Medulla oblongata (tissue), 1 donor: ENCODE measurements at regions not wholly inside any gene's neighbourhood (a gene's known extent, or its start where the extent isn't known, plus 50 kb on each side); places are given as distances from the start of the nearest gene placed in this dataset.
"Not testable (repeated sequence)": the region's sequence is repeated elsewhere in the genome, so short reads cannot be mapped to it uniquely, and the experiment has no call there.

Source experiments
- DNase-seq: peaks from one replicate; pipeline ENCODE4 v3.0.0-alpha.2; 2015; ENCODE audit errors: extremely low spot score

- not testable (repeated sequence) for DNase-seq
Observed at GRCh38 chr16:29220647-29221191, 185.8 kb downstream of the NPIPB11 start.

- not testable (repeated sequence) for DNase-seq
Observed at GRCh38 chr16:29219966-29220646, 186.4 kb downstream of the NPIPB11 start.

- DNase-seq = not testable (repeated sequence)
Observed at GRCh38 chr16:29219562-29219961, 186.9 kb downstream of the NPIPB11 start.

DNA sequence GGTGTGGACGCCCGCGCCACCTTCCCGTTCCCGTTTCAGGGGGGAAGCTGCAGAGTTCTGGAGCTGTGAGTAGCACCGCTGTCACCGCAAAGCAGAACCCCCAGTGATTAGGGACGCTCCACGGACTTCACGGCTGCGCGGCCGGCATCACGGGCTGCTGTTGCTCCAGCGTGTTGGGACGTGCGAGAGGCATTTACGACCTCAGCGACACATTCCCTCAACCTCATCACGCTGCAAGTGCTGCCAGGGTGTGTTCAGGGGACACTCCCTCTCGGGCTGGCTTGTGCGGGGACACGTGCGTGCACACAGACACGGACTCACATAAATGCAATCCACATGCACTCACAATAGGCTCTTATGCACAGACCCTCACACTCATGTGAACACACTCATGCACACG is 187.9 kb downstream of the NPIPB11 start:
- DNase-seq = not testable (repeated sequence)

- DNase-seq = not testable (repeated sequence)
Observed at GRCh38 chr16:29218171-29218570, 188.3 kb downstream of the NPIPB11 start.

DNA sequence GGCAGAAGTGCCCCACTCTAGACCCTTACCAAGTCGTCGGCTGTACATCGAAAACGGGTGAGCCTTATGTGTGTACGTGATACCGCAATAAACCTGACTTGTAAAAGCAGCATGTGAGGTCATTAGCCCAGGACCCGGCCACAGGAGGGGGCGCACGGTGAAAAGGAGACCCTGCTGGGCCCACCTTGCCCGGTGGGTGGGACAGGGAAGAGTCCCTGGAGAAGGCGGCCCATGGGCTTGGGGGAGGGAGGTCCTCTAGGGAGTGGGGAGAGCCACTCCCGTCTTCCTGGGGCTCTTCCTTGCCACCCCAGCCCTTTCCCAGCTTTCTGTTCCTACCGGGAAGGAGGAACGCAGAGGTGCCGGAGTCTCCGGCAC is 188.8 kb downstream of the NPIPB11 start:
- not testable (repeated sequence) for DNase-seq

- not testable (repeated sequence) for DNase-seq
Observed at GRCh38 chr16:29217104-29217751, 189.3 kb downstream of the NPIPB11 start.

GRCh38 chr16:29213770-29214169 is 192.7 kb downstream of the NPIPB11 start:
- DNase-seq = not testable (repeated sequence)

GRCh38 chr16:29213251-29213650 is 193.3 kb downstream of the NPIPB11 start:
- DNase-seq = not testable (repeated sequence)

- not testable (repeated sequence) for DNase-seq
Observed at GRCh38 chr16:29212084-29213027, 194.2 kb downstream of the NPIPB11 start.

GRCh38 chr16:29211456-29211855 is 195.1 kb downstream of the NPIPB11 start:
- DNase-seq = not testable (repeated sequence)

DNA sequence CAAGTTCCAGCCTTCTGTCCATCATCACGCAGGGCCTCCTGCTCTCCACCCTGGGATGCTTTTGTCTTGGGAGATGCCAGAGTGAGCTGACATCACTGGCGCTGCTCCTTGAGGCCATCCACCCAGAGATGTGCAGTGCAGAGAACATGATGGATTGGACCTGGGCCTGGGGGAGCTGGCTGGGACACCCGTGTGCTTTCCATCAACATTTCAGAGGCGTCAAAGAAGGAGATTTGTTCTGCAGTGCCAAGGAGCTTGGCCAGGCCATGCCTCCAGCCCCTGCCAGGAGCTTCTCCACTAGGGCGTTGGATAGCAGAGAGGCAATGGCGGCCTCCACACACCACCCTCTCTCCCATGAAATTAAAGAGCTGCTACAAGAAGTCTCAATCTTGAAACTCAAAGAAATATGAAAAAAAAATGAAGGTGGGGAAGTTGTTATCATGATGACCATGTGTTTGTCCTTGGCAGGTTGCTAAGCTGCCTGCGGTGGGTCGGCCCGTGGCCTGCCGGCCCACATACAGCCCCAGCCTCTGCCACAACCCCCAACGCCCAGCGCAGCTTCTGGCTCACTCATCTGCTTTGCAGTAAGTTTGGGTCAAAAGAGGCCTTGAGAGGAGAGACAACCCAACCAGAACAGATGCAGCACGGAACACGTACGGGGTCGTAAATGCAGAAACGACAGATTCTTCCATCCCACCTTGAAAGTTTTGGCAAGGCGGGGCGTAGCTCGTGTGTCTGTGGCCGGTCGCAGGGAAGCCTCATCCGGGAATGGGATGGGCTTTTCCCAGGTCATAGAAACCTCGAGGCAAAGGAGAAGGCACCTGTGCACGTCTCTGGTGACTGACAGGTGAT is 196.0 kb downstream of the NPIPB11 start:
- DNase-seq = not testable (repeated sequence)

DNA sequence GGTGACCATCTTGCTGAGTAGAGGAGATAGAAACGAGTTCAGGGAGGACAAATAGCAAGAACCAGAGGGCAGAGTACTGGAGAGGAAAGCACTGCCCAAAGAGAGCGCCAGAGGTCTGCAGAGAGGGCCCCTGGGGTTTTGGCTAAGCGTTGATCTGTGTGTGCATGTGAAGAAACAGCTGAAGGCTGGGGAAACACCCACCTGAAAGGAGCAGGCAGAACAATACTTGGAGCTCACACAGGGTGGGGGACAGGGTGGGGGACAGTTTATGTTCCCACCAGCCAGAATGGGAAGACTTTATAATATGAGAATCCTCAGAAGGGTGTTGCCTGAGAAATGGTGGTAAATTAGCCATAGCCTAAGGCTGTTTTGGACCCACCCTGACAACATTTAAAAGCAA is 200.4 kb downstream of the NPIPB11 start:
- DNase-seq = not testable (repeated sequence)

GRCh38 chr16:29205151-29205550 is 201.4 kb downstream of the NPIPB11 start:
- not testable (repeated sequence) for DNase-seq

- DNase-seq = no peak
Observed at GRCh38 chr16:29204806-29205135, 201.7 kb downstream of the NPIPB11 start.

- DNase-seq = not testable (repeated sequence)
Observed at GRCh38 chr16:29203933-29204805, 202.3 kb downstream of the NPIPB11 start.

DNA sequence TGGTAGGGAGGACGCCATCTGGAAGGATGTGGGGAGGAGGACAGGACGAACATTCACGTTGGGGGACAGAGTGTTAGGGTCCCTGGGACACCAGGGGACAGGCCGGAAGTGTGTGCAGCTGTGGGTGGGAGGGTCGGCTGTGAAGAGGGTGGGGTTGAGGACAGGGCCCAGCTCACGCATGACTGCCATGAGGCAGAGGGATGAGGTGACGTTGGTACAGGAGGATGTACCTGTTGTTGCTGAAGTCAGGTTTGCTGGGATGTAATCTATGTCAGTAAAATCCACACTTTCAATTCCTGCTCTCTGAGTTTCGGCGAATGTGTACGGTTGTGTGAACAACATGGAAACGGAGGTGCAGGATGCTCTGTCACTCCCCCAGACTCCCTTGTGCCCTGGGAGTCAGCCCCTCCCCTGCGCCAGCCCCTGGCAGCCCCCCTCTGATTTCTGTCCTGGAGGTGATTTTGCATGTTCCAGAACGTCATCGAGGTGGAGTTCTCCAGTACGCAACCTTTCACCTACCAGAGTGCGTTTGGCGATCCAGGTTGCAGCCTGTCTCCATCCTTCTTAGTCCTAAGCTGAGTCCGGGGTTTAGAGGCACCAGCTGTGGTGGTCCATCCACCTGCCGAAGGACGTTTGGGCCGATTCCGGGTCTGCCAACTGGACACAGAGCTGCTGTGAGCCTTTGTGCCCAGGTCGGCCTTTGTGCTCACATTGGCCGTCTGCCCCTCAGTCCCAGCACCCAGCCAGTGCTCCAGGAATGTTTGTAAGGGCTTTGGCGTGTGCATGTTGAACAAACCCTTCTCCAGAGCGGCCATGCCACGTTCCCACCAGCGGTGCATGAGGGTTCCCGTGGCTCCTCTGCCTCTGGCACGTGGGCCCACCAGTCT is 203.2 kb downstream of the NPIPB11 start:
- DNase-seq = not testable (repeated sequence)

DNA sequence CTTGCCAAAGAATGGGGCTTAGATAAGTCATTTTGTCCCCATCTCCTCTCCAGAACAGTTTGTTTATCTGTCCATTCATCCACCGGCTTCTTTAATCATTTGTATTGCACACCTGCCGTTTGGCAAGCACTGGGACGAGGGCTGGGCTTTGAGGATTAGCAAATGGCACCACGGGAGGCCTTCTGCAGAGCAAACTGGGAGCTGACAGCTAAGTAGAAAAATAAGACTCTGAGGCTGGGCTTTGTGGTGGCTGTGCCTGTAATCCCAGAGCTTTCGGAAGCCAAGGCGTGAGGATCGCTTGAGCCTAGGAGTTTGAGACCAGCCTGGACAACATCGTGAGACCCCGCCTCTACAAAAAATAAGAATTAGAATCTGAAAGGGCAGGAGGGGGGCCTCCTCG is 203.9 kb downstream of the NPIPB11 start:
- DNase-seq = not testable (repeated sequence)

GRCh38 chr16:29202025-29202632 is 204.4 kb downstream of the NPIPB11 start:
- DNase-seq = not testable (repeated sequence)
